DMS114 treated with DMSO at 0.1 percent for 48 hours (cell line): ENCODE measurements at regions not wholly inside any gene's neighbourhood (a gene's known extent, or its start where the extent isn't known, plus 50 kb on each side); places are given as distances from the start of the nearest gene placed in this dataset.

Source experiments
- DNase-seq: peaks from one replicate; lab custom pipeline; 2025; ENCODE audit not compliant: unreplicated experiment; lab: John Stamatoyannopoulos, UW

DNA sequence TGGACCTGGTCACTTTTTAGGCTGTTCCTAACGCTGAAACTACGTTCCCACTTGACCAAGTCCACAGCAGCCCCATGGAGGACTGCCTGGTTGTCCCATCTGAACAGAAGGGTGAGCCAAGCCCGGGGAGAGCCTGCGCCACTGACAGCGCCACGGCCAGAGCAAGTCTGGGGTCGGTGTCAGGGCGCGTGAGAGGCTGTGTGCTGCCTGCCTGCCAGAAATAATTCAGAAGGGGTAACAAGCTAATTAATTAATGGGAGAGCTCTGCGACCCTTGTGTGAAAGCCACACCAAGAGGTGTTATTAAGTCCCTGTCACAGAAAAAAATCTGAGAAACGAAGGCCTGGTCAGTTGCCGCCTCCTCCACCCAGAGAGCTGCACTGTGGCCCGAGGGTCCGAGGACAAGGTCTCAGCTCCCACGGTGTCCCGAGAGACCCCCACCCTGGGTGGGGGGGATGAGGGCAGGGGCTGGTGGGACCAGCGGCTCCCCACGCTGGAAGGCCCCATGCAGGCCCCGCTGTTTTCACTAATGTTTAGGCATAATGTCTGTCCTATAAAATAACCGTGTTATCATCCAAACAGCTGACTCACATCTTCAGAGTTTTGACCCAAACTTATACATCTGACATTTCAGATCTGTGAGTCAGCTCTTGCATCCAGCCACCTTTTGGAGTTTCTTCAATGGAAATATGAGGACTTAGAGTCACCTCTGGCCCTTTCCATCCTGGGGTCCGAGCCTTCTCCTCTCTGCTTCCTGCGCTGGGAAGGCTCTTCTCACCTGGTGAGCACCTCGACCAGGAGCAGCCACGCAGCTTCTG is 58.5 kb downstream of the DLL1 start:
- no peak for DNase-seq

- no peak for DNase-seq
Observed at GRCh38 chr6:170231293-170232185, 59.3 kb downstream of the DLL1 start.

DNA sequence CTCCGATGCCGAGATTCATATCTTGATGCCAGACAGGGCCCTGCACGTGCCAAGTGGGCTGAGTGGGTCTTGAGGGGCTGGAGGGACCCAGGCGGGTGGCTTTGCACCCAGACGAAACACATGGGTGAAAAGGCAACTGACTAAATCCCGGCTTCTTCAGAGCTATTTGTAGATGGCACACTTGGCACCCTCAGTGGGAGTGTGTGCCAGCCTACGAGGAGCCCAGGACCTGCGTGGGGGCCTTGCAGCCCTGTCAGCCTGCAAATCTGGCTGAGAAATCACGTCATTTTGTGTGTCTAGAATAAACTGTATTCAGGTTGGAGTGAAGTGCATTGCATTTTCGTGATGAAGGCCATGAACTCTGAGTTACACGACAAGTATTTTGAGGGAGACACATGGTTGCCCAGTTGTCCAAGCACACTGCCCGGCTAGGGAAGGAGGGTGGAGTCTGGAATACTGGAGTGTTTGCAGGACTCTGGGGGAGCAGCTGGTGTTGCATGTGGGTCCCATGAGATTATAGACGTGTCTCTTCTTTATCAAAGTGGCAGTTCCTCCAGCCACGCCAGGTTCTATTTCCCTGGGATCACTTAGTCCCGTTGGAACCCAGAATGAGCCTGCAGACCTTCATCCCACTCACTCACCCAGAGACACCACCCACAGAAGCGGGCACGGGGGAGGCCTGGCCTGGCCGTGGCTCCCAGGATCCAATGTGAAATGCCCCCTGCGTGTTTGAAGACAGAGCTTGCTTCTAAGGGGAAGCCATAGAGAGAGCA is 60.2 kb downstream of the DLL1 start:
- no peak for DNase-seq

DNA sequence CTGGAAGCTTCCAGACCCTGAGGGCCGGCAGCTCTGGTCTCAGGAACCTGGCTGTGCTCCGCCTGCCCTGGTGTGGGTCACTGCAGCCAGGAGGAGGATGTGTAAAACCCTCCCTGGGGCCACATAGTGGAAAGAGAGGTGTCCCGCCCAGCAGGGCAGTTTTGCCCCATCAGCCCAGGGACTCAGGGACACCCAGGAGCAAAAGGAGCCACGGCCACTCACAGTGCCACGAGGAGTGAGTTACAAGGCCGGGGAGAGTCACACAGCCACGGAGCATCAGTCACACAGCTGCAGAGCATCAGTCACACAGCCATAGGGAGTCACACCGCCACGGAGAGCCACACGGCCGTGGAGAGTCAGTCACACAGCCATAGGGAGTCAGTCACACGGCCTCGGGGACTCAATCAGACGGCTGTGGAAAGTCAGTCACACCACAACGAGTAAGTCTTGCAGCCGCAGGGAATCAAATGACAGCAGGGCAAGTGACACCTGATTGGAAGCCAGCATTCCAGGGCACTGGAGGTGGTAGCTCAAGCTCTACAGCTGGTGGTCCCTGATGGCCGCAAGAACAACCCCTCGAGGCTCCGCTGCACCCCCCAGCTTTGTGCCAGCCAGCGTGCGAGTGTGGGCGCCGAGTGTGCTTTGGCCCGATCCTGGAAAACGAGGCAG is 60.9 kb downstream of the DLL1 start:
- no peak for DNase-seq

DNA sequence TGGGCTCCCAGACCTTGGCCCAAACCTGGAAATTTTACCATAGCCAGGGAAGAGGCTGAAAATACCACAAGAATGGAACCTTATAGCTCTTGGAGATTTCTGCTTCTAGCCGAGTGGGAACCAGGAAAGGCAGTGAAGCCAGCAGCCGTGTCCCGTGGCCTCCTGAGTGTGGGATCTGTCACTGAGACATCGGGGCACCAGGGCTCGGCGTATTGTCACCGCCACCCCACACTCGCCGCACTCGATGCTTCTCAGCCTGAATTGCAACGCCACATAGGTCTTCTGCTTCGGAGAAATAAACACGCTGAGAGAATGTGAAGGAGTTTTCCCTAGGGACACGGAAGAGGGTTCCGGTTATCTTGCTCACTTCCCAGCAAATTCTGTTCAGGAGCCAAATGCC is 61.5 kb downstream of the DLL1 start:
- DNase-seq = no peak

DNA sequence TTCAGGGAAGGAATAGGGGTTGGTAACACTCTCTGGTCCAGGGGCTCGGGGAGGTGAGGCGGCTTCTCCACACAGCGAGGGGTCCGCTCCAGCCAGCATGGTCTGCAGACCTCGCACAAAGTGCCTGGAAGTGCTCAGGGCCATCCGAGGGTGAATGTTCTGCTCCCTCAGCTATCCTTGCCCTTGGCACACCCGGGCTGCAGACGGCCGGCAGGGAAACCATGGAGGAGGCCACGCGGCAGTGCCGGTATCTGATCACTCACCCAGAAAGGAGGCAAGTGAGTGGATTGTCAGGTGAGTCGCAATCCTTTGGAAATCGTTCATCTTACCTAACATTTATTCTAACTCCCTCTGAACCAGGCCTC is 62.0 kb downstream of the DLL1 start:
- DNase-seq = no peak

DNA sequence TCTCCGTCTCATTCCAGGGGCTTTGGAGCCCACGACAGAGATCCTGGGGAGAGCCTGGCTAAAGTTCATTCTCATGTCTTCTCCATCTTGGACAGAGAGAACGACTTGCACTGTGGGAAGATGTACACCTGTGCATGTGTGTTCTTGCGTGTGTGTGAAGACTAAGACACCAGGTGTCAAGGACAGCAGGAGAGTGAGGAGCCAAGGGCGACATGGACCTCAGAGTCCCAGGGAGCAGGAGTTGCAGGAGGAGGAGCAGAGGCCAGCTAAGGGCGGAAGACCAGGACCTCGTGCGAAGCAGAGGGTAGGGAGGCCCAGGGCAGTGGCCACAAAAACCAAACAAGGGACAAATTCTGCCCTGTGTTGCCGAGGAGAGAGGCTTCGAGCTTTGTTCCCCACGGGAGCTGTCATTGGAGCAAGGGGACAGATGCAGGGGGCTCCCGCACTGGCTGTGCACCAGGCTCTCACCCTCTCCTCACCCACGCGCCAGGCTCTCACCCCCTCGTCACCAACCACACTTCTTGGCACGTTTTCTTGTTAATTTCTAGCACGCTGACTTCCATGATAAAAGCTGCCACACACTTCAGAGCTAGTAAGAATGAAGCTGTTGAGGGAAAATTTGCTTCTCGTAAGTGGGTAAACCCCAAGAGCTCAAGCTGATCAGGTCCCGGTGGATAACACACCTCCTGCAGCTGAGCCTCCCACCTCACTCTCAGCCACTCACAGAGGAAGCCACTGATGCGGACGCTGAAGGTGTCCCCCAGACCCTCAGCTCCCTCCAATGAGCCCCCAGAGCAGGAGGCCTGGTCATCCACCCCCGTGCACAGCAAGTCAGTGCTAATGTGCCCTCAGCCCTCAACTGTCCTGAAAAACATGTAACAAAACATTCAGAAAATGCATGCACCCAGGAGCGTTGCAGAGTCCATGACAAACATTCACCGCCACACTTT is 62.6 kb downstream of the DLL1 start:
- DNase-seq = no peak

- no peak for DNase-seq
Observed at GRCh38 chr6:170227521-170227983, 63.3 kb downstream of the DLL1 start.

DNA sequence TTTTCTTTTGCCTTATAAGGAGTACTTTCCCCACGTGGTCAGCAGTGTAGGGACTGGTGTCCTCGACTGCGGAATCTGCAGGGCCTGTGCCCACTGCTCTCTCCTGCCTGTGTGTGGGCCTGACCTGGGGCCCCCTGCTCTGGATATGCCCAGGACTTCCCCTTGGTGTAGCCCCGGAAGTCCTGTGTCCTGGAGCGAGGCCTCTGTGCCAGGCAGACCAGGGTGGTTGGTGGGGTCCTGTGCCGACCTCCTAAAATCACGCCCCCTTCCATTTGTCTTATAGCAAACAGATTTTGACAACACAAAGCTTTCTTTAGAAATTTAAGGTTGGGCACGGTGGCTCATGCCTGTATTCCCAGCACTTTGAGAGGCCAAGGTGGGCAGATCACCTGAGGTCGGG is 64.2 kb downstream of the DLL1 start:
- DNase-seq = no peak

- DNase-seq = no peak
Observed at GRCh38 chr6:170225852-170226417, 64.9 kb downstream of the DLL1 start.

DNA sequence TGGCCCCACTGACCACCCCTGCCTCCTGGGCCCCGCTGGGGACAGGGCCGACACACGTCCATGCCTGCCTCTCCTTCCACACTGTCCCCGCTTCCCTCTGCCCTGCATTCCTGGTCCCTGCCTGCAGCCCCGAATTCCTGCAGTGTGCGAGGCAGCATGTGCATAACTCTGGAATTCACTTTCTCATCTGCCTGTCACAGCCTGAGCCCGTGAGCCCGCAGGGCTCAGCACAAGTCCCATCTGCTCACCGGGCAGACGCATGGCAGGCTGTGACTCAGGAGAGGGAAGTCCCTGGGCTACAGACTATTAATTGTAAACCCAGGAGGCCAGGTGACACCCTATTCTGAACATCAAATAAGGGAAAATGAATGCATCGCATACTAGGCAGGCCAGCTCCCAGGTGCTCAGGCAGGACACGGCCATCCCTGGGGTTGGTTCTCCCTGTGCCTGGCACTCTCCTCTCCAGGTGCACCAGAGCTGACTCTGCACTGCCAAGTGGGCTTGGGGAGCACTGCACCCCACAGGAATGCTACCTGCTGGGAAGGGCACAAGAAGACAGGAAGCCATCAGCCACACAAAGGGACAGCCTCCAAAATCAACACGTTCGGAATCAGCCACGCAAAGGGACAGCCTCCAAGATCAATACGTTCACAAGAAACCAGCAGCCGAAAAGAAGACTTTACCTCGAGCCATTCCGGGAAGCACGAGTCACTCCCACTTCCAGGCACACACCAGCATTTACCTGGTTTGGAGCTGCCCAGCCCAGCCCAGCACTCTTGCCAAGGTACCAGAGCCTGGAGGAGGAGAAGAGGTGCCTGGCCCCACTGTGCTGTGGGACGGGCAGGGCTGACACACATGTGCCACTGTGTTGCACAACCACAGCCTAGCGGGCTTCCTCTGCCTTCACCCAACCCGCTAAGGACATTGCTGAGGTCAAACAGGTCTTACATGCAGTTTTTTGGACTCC is 65.9 kb downstream of the DLL1 start:
- no peak for DNase-seq

DNA sequence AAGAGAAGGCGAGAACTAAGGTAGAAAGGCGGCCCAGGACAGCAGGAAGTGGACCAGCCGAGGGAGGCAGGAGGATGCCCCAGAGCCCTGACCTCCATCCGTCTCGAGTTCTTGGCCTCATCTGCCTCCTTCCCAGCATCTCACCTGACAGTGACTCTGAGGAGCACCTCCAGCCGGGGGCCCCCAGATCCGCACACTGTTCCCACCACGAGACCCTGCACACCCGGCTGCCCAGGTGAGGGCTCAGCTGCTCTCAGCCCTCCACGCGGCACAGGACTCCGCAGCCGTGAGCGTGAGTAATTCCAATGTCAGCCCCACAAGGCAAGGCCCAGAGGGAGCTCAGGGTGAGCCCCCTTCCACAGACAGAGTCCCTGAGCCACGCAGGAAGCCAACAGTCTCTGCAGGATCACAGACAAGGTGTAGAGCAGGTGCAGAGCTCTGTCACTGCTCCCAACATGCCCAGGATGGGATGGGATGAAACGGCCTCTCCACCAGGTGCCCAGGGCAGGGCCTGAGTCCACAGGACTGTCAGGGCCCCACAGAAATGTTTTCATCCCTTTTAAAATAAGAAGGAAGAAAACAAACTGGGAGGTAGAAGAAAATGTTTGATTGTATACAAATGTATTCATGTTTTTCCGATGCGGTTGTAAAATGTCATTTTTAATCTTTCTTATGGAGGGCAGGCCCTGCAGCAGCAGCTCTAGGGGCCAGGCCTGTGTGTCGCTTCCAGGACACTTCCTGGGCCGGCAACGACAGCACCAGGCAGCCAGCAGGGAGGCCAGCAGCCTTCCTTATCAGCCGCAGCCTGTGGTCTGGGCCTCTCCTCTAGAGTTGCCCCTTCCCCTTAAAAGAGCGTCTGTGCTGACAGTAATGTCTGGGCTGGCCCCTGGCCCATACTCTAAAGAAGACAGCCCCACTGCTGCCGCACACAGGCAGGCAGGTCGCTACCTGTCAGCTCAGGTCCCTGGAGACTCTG is 66.9 kb downstream of the DLL1 start:
- no peak for DNase-seq

- DNase-seq = no peak
Observed at GRCh38 chr6:170222498-170223471, 68.1 kb downstream of the DLL1 start.

DNA sequence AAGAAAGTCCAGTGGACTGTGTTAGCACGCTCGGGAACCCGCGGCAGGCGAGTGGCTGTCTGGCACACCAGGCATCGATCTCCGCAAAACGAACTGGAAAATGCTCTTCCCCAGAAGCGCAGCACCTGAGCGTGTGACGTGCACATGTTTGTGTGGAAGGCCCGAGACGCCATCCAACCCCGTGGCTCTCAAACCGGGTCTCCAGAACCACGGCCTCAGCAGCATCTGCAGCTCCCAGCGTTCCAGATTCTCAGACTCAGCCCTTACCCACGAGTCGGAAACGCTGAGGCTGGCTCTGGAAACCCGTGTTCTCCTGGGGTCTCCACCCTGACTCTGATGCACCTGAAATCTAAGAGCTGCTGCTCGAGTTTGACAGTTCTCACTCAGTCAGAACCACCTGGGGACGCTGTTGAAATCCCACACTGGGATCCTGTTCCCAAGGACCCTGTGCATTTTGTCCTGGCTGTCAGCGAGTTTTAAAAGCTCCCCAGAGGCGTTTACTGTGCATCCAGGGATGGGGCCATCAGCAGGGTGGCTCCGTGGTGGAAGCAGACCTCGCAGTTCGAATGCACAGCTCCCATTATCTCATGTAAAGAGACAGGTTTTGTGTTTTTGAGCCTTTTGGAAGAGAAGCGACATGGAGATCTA is 69.0 kb downstream of the DLL1 start:
- DNase-seq = no peak

DNA sequence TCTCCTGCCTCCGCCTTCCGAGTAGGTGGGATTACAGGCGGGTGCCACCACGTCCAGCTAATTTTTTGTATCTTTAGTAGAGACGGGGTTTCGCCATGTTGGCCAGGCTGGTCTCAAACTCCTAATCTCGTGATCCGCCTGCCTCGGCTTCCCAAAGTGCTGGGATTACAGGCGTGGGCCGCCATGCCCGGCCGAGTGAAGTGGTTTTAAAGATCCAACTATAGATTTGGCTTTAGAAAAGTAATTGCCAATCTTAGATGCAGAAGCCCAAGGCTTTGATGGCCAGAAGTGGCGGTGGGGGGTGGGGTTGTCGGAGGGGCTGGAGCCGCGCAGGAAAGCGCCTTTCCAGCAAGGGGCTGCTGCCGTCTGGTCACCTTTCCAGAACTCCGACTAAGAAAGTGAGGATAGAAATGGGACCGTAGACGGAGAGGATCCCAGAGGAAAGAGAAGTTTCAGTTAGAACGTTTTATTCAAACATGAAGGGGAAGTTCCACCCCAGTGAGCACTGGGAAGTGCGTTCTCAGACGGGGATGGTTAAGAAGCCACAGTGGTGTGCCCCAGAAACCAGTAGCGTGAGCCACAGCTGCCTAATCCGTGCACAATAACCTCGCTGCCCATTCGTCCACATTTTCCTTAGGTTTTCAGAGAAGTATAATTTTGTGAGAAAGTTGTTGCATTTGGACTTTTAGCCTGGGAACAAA is 69.7 kb downstream of the DLL1 start:
- no peak for DNase-seq
